Liver (tissue), 3 donors: ENCODE measurements at regions not wholly inside any gene's neighbourhood (a gene's known extent, or its start where the extent isn't known, plus 50 kb on each side); places are given as distances from the start of the nearest gene placed in this dataset.

Source experiments
- TF ChIP-seq, protein P1 (sequence below): fragments of 150-350 bp; IDR thresholded peaks from 2 replicates; pipeline ENCODE4 v1.5.1; 2017; ENCODE audit warnings: improper control_type of control experiment, low read depth, low read length; ENCODE audit not compliant: missing input control
- TF ChIP-seq, protein P2 (sequence below): IDR thresholded peaks from 2 replicates; pipeline ENCODE4 v1.6.1; 2016; ENCODE audit warnings: antibody characterized with exemption
- donor health status: healthy.
- donor health status: healthy.

DNA sequence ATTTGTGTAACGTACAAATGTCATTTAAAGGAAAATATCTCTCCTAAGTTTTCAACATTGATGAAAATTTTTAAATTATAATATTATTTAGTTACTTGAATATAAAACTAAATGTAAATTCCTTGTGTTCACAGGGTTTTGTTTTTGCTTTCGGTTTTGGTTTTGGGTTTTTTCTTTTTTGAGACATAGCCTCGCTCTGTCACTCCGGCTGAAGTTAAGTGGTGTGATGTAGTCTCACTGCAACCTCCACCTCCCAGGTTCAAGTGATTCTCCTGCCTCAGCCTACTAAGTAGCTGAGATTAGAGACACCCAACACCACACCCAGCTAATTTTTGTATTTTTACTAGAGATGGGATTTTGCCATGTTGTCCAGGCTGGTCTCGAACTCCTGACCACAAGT is 79.3 kb upstream of the TCF12 start:
- TF ChIP-seq, protein P1, sequence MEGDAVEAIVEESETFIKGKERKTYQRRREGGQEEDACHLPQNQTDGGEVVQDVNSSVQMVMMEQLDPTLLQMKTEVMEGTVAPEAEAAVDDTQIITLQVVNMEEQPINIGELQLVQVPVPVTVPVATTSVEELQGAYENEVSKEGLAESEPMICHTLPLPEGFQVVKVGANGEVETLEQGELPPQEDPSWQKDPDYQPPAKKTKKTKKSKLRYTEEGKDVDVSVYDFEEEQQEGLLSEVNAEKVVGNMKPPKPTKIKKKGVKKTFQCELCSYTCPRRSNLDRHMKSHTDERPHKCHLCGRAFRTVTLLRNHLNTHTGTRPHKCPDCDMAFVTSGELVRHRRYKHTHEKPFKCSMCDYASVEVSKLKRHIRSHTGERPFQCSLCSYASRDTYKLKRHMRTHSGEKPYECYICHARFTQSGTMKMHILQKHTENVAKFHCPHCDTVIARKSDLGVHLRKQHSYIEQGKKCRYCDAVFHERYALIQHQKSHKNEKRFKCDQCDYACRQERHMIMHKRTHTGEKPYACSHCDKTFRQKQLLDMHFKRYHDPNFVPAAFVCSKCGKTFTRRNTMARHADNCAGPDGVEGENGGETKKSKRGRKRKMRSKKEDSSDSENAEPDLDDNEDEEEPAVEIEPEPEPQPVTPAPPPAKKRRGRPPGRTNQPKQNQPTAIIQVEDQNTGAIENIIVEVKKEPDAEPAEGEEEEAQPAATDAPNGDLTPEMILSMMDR, result no peak
- TF ChIP-seq, protein P2, sequence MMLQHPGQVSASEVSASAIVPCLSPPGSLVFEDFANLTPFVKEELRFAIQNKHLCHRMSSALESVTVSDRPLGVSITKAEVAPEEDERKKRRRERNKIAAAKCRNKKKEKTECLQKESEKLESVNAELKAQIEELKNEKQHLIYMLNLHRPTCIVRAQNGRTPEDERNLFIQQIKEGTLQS, result no peak
